ENCODE measurements at regions not wholly inside any gene's neighbourhood (a gene's known extent, or its start where the extent isn't known, plus 50 kb on each side); places are given as distances from the start of the nearest gene placed in this dataset.

- TF ChIP-seq POLR2A (IDR thresholded peaks at IDR 0.05) (no peak), CTCF (IDR thresholded peaks at IDR 0.05) (no peak)
Measured at GRCh38 chr3:39748002-39748401, 61.4 kb upstream of the MYRIP start.
